Prostate gland (tissue), 2 donors: ENCODE measurements at regions not wholly inside any gene's neighbourhood (a gene's known extent, or its start where the extent isn't known, plus 50 kb on each side); places are given as distances from the start of the nearest gene placed in this dataset.

Experiments used
- POLR2A ChIP-seq: fragments of 450-650 bp; IDR thresholded peaks from one replicate; pipeline ENCODE4 v1.6.1; 2016; ENCODE audit warnings: antibody characterized with exemption, mild to moderate bottlenecking
- TF ChIP-seq, protein P1 (sequence below), 4 experiments: fragments of 200-600 bp in 2 of 4; fragments of 450-650 bp in 2 of 4; sonication (generic) in 2 of 4; IDR thresholded peaks; 1 replicate in 3 of 4; 2 replicates in 1 of 4; pipeline ENCODE4 v1.5.1; 2016 to 2019; ENCODE audit warnings: antibody characterized with exemption in 4 of 4, mild to moderate bottlenecking in 2 of 4, moderate library complexity in 2 of 4

DNA sequence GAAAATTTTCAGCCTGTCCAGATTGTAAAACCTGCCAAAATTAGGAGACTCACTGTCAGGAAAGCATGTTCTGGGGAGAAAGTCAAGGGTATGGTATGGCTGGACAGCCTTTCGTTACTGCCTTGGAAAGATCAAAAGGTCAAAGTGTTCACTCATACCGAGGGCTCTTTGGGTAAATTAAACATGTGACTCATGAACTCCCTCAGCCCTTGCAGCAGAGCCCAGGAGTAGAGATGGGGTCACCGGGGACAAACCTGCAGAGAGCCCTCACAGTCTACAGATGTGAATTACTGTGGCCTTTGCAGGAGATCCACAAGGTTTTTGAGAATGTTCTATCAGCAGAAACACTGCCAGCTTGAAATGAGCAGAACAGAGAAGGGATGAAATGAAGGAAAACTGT is 275.7 kb downstream of the KLF6 start:
- TF ChIP-seq, protein P1, sequence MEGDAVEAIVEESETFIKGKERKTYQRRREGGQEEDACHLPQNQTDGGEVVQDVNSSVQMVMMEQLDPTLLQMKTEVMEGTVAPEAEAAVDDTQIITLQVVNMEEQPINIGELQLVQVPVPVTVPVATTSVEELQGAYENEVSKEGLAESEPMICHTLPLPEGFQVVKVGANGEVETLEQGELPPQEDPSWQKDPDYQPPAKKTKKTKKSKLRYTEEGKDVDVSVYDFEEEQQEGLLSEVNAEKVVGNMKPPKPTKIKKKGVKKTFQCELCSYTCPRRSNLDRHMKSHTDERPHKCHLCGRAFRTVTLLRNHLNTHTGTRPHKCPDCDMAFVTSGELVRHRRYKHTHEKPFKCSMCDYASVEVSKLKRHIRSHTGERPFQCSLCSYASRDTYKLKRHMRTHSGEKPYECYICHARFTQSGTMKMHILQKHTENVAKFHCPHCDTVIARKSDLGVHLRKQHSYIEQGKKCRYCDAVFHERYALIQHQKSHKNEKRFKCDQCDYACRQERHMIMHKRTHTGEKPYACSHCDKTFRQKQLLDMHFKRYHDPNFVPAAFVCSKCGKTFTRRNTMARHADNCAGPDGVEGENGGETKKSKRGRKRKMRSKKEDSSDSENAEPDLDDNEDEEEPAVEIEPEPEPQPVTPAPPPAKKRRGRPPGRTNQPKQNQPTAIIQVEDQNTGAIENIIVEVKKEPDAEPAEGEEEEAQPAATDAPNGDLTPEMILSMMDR (IDR thresholded peaks at IDR 0.05) = no peak
- no peak for TF ChIP-seq POLR2A
